ENCODE measurements at regions not wholly inside any gene's neighbourhood (a gene's known extent, or its start where the extent isn't known, plus 50 kb on each side); places are given as distances from the start of the nearest gene placed in this dataset.

DNA sequence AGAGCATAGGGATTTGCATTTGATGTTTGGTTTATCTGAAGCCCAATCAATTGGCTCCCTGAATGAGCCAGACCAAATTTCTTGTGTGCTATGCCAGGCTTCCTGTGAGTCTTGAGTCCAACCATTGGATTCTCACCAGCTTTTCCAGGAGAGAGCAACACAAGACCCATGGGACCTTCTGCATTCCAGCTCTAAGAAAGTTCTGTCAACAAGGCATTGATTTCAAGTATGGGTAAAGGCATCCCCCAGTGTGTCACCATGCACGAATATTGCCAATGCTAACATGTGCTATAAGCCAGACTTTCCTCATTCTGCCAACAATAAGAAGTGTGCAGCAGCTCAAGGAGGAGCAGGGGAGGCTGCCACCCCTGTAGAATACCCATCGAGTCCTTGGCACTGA, 266.6 kb downstream of the ETAA1 start:
- DNase-seq: no peak

DNA sequence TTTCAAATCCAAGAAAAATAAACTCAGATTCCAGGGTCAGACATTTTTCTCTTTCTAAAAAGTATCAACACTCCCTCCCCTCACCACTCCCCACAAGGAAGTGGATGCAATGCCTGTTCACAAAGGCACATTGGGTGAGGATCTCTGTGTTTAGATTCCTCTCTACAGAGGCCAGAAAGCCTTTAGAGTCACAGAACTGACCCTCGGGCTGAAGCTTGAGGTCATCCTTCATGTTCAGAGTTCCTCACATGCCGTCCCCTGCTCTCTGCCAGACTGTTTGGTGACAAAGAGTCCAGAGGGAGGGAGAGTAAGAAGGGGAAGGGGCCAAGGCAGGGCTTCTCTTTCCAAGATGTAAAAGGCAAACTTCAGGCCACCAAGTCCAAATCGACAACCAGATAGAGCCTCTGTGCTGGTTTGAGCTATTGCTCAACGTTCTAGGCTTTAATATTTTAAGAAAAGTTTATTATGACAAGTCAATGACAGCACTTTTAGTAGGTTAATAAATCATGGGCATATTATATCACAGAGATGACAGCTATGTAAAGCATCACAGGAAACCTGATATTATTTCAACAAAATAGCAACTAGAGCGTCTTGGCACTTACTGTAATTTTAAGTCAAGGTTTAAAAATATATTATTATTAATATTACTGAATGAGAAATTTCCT, 269.4 kb downstream of the ETAA1 start:
- DNase-seq: no peak

GRCh38 chr2:67667054-67667908, 270.1 kb downstream of the ETAA1 start:
- DNase-seq: no peak

DNA sequence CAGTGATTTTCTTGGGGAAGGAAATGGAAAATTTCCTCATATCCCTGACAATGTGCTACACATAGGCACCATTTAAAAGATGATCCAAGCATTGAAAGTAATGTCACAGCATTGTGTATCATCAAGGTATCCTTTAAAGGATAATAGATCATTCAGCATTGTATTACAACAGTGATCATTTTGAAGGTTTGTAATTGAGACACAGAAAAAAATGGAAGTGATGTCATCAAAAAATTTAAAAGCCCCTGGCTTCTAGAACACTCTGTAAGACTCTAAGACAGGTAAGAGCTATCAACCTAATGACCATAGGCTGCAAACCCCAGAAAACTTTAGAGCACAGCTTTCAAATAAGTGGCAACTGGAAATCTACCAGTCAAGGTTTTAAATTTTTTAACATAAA, 271.4 kb downstream of the ETAA1 start:
- no peak for DNase-seq

- no peak for DNase-seq
Observed at GRCh38 chr2:67669168-67669567, 272.0 kb downstream of the ETAA1 start.

DNA sequence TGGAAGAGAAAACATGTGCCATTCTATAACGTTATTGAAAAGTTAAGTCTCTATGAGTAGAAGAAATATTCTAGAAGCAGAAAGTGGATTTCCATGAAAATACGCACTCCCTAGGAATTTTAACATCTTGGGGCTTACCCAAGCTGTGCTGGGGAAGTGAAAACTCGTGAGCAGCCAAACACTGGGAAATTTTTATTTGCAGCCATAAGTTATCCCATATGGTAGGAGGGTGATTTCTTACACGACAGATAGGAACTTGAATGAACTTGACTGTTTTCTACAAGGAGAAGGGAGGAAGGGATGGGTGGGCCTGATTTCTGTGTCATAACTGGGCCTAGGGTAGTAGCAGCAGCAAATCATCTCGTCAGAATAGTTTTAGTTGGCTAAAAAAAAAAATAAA, 272.6 kb downstream of the ETAA1 start:
- DNase-seq: no peak

GRCh38 chr2:67670747-67671183, 273.6 kb downstream of the ETAA1 start:
- DNase-seq: no peak

GRCh38 chr2:67671464-67672450, 274.6 kb downstream of the ETAA1 start:
- no peak for DNase-seq

DNA sequence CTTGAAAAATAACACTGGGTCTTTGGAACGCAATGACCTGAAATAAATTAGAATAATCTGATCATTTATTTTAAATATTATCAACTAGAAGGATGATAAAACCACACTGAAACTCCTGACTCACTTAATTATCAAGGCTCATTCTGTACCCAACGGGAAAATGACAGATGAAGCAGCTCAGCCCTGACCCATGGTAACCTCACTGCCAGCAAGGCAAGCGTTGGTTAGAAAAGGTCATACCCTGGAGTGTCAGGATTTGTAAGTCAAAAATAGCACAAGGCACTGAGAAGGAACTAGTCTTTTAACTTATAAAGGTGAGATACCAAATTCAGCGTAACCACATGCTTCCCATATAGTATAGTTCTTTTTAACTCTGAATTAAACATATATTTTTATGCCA, 277.5 kb downstream of the ETAA1 start:
- no peak for DNase-seq

- no peak for DNase-seq
Observed at GRCh38 chr2:67684991-67685390, 287.9 kb downstream of the ETAA1 start.

GRCh38 chr2:67686254-67686653, 289.1 kb downstream of the ETAA1 start:
- no peak for DNase-seq

- no peak for DNase-seq
Observed at GRCh38 chr2:67689186-67689585, 292.1 kb downstream of the ETAA1 start.

GRCh38 chr2:67689651-67690050, 292.5 kb downstream of the ETAA1 start:
- no peak for DNase-seq

GRCh38 chr2:67694445-67694844, 297.3 kb downstream of the ETAA1 start:
- DNase-seq: no peak

DNA sequence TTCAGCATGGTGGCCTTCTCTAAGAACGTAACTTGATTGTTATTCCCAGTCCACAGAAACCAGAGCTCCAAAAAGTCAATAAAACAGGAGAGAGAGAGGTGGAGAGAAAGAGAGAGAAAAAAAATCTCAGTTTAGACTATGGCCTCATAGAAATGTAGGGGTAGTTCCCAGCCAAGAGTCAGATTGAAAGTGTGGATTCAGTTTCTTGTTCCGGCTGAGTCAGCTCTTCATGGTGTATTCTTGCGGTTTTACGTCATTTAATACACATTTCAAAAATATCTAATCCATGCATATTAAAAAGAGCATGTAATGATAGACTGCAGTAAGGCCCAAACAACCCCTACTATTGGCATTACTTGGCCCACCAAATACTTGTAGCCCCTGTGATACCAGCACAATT, 303.9 kb downstream of the ETAA1 start:
- no peak for DNase-seq

DNA sequence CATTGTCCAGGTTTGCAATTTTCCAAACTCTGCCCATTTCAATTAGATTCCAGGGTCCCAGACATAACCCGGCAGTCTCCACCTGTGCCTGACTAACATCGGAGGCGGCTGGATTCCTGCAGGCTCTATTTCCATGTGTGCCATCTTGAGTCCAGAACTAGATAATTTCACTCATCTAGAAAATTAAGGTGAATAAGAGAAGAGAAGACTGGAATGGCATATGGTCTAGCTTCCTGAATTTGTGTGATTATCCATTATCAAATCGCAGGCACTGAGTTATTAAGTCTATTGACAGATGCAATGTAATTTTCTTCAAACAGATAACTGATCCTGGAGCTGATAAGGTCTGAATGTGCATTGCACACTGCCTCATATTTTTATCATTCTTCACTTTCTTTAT, 305.2 kb downstream of the ETAA1 start:
- no peak for DNase-seq

- DNase-seq: no peak
Observed at GRCh38 chr2:67702937-67703336, 305.8 kb downstream of the ETAA1 start.

DNA sequence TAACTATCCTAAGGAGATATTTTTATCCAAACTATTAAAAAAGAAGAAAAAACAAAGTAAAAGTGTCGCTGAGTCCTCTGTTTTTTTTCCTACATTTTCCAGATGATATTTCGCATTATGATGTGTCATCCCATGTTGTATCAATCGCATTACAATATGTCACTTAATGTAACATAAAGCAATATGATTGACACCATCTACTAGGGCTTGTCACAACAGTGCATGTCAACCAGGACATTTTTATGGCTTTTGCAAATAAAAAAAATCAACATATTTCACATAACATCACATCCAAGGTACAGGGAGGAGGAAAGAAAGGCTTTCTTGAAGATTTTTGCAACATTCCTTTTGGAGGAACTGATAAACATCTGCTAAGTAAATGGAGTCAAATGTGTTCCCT, 308.9 kb downstream of the ETAA1 start:
- no peak for DNase-seq

GRCh38 chr2:67707896-67708295, 310.8 kb downstream of the ETAA1 start:
- no peak for DNase-seq

- DNase-seq: no peak
Observed at GRCh38 chr2:67709835-67710234, 312.7 kb downstream of the ETAA1 start.

- DNase-seq: no peak
Observed at GRCh38 chr2:67712484-67712883, 315.4 kb downstream of the ETAA1 start.

DNA sequence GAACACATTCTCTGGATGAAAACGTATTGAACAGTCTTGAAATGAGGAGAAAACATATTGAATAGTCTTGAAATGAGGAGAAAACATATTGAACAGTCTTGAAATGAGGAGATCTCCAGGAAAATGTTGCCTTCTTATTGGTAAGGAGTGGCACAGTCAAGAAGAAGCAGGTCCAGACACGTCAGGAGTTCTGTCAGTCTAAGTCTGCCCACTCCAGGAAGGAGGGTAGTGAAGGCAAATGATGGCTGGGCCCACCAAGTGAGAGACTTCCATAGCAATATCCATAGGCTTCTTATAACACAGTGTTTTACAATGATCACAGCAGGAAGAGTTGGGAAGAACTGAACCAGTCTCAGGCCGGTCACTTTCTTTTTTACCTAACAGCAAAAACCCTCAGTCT, 316.2 kb downstream of the ETAA1 start:
- DNase-seq: no peak

GRCh38 chr2:67716895-67717396, 319.8 kb downstream of the ETAA1 start:
- peak; percentile 17 for DNase-seq
